K562 (cell line): ENCODE measurements at regions not wholly inside any gene's neighbourhood (a gene's known extent, or its start where the extent isn't known, plus 50 kb on each side); places are given as distances from the start of the nearest gene placed in this dataset.

Experiments
- FOXA3 ChIP-seq, 2 experiments: fragments of 450-650 bp in 1 of 2; sonication (generic) in 1 of 2; formaldehyde crosslinking; IDR thresholded peaks in 1 of 2; conservative IDR thresholded peaks in 1 of 2; 2 replicates each; pipeline versions ENCODE4 v1.4.0 to v1.8.0; 2020 to 2022; ENCODE audit warnings: mild to moderate bottlenecking in 2 of 2, missing genetic modification reagents in 1 of 2
- MYC ChIP-seq, 2 experiments: fragments of 250-450 bp in 1 of 2; sonication (Bioruptor Pico) in 1 of 2; IDR thresholded peaks; 2 replicates each; pipeline versions ENCODE4 v1.5.1 to v1.6.1; 2012 to 2021; ENCODE audit warnings: low read depth in 2 of 2, borderline replicate concordance in 1 of 2, improper control_type of control experiment in 1 of 2, low read length in 1 of 2, mild to moderate bottlenecking in 1 of 2, moderate library complexity in 1 of 2
- NR3C1 ChIP-seq: sonication (generic); formaldehyde crosslinking; IDR thresholded peaks from 2 replicates; pipeline ENCODE4 v1.8.1; 2022; ENCODE audit warnings: missing genetic modification reagents
- TF ChIP-seq, protein P1 (sequence below), 3 experiments: IDR thresholded peaks in 2 of 3; conservative IDR thresholded peaks in 1 of 3; 2 replicates each; pipeline ENCODE4 v1.5.1; 2011 to 2012; ENCODE audit warnings: low read length in 3 of 3, mild to moderate bottlenecking in 3 of 3, control low read depth in 2 of 3, improper control_type of control experiment in 1 of 3, inconsistent platforms in 1 of 3, low read depth in 1 of 3, mixed read lengths in 1 of 3, moderate library complexity in 1 of 3; ENCODE audit not compliant: insufficient read depth in 2 of 3

DNA sequence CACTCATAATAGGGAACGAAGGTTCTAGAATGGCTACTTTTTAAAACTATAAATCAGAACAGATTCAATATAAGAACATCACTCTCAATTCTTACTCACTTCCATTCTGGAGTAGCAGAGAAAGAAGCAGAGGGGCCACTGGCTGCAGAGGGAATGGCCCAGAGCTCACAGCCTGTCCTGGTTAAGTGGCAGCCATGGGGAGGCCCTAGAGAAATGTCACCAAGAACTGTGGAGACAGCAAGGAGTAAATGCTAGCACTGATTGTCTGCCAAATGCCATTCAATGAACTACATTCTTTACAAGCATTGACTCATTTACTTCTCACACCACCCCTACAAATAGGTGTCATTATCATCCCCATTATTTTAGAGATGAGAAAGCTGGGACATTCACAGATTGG is 74.6 kb upstream of the KCNMA1 start:
- TF ChIP-seq MYC (IDR thresholded peaks at IDR 0.05; ENCODE audit: low read depth, low read length) (no peak), MYC (CRISPR knock-in tag; IDR thresholded peaks at IDR 0.05; ENCODE audit: borderline replicate concordance, low read depth) (no peak), NR3C1 (CRISPR knock-in tag) (no peak), FOXA3 (CRISPR knock-in tag; conservative IDR thresholded peaks at IDR 0.05 in 1 of 2, IDR thresholded peaks at IDR 0.05 in 1 of 2) (no peak)
- TF ChIP-seq, protein P1, sequence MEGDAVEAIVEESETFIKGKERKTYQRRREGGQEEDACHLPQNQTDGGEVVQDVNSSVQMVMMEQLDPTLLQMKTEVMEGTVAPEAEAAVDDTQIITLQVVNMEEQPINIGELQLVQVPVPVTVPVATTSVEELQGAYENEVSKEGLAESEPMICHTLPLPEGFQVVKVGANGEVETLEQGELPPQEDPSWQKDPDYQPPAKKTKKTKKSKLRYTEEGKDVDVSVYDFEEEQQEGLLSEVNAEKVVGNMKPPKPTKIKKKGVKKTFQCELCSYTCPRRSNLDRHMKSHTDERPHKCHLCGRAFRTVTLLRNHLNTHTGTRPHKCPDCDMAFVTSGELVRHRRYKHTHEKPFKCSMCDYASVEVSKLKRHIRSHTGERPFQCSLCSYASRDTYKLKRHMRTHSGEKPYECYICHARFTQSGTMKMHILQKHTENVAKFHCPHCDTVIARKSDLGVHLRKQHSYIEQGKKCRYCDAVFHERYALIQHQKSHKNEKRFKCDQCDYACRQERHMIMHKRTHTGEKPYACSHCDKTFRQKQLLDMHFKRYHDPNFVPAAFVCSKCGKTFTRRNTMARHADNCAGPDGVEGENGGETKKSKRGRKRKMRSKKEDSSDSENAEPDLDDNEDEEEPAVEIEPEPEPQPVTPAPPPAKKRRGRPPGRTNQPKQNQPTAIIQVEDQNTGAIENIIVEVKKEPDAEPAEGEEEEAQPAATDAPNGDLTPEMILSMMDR (IDR thresholded peaks at IDR 0.05 in 2 of 3, conservative IDR thresholded peaks at IDR 0.05 in 1 of 3; ENCODE audit: insufficient read depth in 2 of 3, low read depth in 1 of 3, low read length in 3 of 3) = no peak
